ENCODE measurements at regions not wholly inside any gene's neighbourhood (a gene's known extent, or its start where the extent isn't known, plus 50 kb on each side); places are given as distances from the start of the nearest gene placed in this dataset.

GRCh38 chr11:111444040-111444439, 65.0 kb upstream of the POU2AF1 start:
- no peak for FAIRE-seq
- no peak for DNase-seq (ENCODE audit: insufficient read length, low spot score)
- TF ChIP-seq POLR2A (IDR thresholded peaks at IDR 0.05; ENCODE audit: low read depth, low read length) (no peak), POLR2AphosphoS5 (IDR thresholded peaks at IDR 0.05; ENCODE audit: low read depth, low read length) (no peak), TAF1 (IDR thresholded peaks at IDR 0.05; ENCODE audit: low read depth, low read length) (no peak), POU2F2 (IDR thresholded peaks at IDR 0.05; ENCODE audit: low read depth, low read length) (no peak), SPI1 (IDR thresholded peaks at IDR 0.05; ENCODE audit: low read depth, low read length) (no peak), PAX5 (IDR thresholded peaks at IDR 0.05; ENCODE audit: insufficient read depth, low read length, severe bottlenecking) (no peak)

DNA sequence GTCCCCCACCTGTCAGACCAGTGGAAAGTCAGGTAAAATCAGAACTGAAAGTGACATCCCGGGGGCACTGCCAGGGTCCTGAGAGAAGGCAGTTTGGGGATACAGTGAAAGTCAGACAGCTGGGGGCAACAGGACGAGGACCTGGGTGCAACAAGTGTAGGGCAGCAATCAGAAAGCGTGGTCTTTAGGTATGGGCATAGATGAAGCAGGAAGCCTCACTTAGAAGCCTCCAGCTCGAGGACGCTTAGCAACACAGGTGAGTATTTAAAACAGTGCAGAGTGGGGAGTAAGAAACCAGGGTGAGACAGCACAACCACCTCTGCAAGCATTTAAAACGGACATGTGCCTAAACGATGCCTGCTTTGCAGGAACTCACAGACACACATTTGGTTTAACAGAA, 64.6 kb upstream of the POU2AF1 start:
- peak; percentile 35 for FAIRE-seq
- DNase-seq (ENCODE audit: insufficient read length, low spot score): no peak
- no peak for TF ChIP-seq POU2F2 (IDR thresholded peaks at IDR 0.05; ENCODE audit: low read depth, low read length)
- no peak for TF ChIP-seq SPI1 (IDR thresholded peaks at IDR 0.05; ENCODE audit: low read depth, low read length)
- TF ChIP-seq POLR2A (IDR thresholded peaks at IDR 0.05; ENCODE audit: low read depth, low read length): no peak
- TF ChIP-seq TAF1 (IDR thresholded peaks at IDR 0.05; ENCODE audit: low read depth, low read length): no peak
- TF ChIP-seq PAX5 (IDR thresholded peaks at IDR 0.05; ENCODE audit: insufficient read depth, low read length, severe bottlenecking): no peak
- no peak for TF ChIP-seq POLR2AphosphoS5 (IDR thresholded peaks at IDR 0.05; ENCODE audit: low read depth, low read length)

- peak; percentile 33 for FAIRE-seq
These were observed 64.0 kb upstream of the POU2AF1 start for GRCh38 chr11:111443032-111443431.

DNA sequence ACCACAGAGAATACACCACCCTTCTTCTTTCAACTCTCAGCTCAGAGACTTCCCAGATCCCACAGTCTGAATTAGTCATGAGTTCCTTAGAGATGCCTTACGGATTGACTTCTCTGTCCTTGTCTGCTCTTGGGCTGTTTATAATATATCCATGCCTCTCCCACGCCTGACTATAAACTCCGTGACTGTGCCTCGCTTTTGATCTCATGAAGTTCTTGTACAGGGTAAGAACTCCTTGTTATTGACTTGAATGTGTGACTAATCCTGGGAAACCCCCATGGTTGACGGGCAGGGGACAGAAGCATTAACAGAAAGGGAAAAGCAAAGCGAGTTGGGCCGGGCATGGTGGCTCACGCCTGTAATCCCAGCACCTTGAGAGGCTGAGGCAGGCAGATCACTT, 62.4 kb upstream of the POU2AF1 start:
- no peak for TF ChIP-seq POLR2AphosphoS5 (IDR thresholded peaks at IDR 0.05; ENCODE audit: low read depth, low read length)
- TF ChIP-seq POLR2A (IDR thresholded peaks at IDR 0.05; ENCODE audit: low read depth, low read length): no peak
- no peak for TF ChIP-seq SPI1 (IDR thresholded peaks at IDR 0.05; ENCODE audit: low read depth, low read length)
- FAIRE-seq (no peak), DNase-seq (ENCODE audit: insufficient read length, low spot score) (no peak)

More at GRCh38 chr11:111443032-111443431, 64.0 kb upstream of the POU2AF1 start:
- no peak for DNase-seq (ENCODE audit: insufficient read length, low spot score)
- TF ChIP-seq POLR2A (IDR thresholded peaks at IDR 0.05; ENCODE audit: low read depth, low read length): no peak
- TF ChIP-seq TAF1 (IDR thresholded peaks at IDR 0.05; ENCODE audit: low read depth, low read length): no peak
- TF ChIP-seq POU2F2 (IDR thresholded peaks at IDR 0.05; ENCODE audit: low read depth, low read length): no peak
- no peak for TF ChIP-seq PAX5 (IDR thresholded peaks at IDR 0.05; ENCODE audit: insufficient read depth, low read length, severe bottlenecking)
- TF ChIP-seq SPI1 (IDR thresholded peaks at IDR 0.05; ENCODE audit: low read depth, low read length): no peak
- no peak for TF ChIP-seq POLR2AphosphoS5 (IDR thresholded peaks at IDR 0.05; ENCODE audit: low read depth, low read length)

DNA sequence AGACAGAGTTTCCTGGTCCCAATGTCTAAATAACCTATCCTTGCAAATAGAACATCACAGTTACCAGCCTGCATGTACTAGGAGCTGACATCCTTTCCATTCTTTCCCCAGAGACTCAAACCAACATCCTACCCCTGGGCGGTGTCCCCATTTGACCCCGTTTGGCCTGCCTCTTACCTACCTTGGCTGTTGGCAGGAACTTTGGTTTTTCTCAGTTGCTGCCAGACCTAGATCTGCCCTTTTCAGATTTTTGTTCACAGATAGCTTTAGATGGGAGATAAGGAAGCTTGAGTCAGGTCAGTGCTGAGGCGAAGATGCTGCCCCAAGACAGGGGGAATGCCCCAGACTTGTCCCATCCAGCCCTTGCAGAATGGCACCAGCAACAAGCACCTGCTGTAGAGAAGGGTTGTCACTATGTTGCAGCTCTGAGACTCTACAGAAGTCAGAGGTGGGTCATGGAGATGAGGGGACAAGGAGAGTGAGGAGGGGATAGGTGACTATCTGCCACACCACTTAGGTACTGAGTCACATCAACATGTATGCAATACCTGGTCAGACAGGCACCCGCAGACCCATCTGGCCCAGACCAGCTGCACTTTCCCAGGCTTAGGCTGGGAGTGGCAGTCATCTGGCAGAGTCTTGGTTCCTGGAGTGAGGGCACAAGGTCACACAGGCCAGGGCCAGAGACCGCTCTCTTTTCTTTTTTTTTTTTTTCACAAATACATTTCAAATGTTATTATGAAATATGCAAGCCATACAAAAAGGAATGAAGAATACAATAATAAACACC, 61.5 kb upstream of the POU2AF1 start:
- DNase-seq (ENCODE audit: insufficient read length, low spot score) (no peak), FAIRE-seq (peak; percentile 43)
- TF ChIP-seq POU2F2 (IDR thresholded peaks at IDR 0.05; ENCODE audit: low read depth, low read length): no peak
- no peak for TF ChIP-seq POLR2A (IDR thresholded peaks at IDR 0.05; ENCODE audit: low read depth, low read length)
- TF ChIP-seq TAF1 (IDR thresholded peaks at IDR 0.05; ENCODE audit: low read depth, low read length): no peak

GRCh38 chr11:111439901-111440300, 60.8 kb upstream of the POU2AF1 start:
- TF ChIP-seq PAX5 (IDR thresholded peaks at IDR 0.05; ENCODE audit: insufficient read depth, low read length, severe bottlenecking): no peak
- TF ChIP-seq TAF1 (IDR thresholded peaks at IDR 0.05; ENCODE audit: low read depth, low read length): no peak
- TF ChIP-seq POU2F2 (IDR thresholded peaks at IDR 0.05; ENCODE audit: low read depth, low read length): no peak
- no peak for TF ChIP-seq SPI1 (IDR thresholded peaks at IDR 0.05; ENCODE audit: low read depth, low read length)
- no peak for TF ChIP-seq POLR2AphosphoS5 (IDR thresholded peaks at IDR 0.05; ENCODE audit: low read depth, low read length)
- no peak for TF ChIP-seq POLR2A (IDR thresholded peaks at IDR 0.05; ENCODE audit: low read depth, low read length)
- DNase-seq (ENCODE audit: insufficient read length, low spot score): no peak
- no peak for FAIRE-seq

DNA sequence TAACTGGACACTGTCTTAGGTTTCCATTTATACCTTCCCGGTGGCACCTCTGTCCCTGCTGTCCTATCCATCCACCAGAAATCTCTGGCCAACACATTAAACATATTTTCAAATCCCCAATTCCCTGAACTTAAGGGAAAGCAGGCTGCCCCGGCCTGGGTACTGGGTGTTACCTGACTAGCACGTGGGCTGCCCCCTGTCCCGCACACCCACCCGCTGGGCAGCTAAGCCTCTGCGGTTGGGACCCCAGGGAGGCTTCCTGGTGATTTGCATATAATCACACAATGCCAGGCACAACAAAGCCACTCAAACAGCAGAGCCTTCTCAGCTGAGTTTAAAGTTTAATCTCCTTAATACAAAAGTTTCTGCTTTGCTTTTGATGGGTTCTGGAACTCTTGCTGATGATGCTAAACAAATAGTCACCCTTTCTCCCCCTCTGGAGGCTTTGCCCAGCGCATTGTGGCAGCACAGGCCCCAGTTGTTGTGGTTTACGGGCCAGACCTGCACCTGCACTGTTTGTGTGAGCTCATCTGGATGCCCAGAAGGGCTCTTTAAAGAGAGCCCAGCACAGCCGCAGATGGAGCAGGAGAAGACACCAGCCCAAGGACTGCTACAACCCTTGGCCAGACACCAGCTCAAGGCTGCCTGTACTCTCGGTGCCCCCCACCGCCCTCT, 59.9 kb upstream of the POU2AF1 start:
- FAIRE-seq: no peak

DNA sequence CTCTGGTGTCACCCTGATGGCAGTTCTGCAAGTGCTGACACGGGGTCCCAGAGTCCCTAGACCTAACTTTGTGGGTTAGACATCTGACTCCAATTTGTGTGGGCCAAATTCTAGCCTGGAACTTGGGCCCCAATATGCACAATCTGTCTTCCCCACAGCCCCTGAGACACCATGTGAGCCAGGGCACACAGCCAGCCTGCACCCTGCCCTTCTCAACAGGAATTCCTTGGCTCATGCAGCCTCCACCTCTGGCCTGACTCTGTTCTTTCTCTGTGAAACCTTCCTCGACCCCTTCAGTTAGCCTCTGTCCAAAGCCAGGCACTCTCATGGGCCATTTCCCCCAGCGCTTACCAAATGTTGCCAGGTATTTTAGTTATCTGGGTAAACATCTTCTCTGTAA, 59.1 kb upstream of the POU2AF1 start:
- TF ChIP-seq PAX5 (IDR thresholded peaks at IDR 0.05; ENCODE audit: insufficient read depth, low read length, severe bottlenecking) (no peak), TAF1 (IDR thresholded peaks at IDR 0.05; ENCODE audit: low read depth, low read length) (no peak), POLR2AphosphoS5 (IDR thresholded peaks at IDR 0.05; ENCODE audit: low read depth, low read length) (no peak), POU2F2 (IDR thresholded peaks at IDR 0.05; ENCODE audit: low read depth, low read length) (no peak), POLR2A (IDR thresholded peaks at IDR 0.05; ENCODE audit: low read depth, low read length) (no peak), SPI1 (IDR thresholded peaks at IDR 0.05; ENCODE audit: low read depth, low read length) (no peak)
- DNase-seq (ENCODE audit: insufficient read length, low spot score) (no peak), FAIRE-seq (no peak)

More for the DNA sequence above, 59.9 kb upstream of the POU2AF1 start:
- TF ChIP-seq POU2F2 (IDR thresholded peaks at IDR 0.05; ENCODE audit: low read depth, low read length) (no peak), SPI1 (IDR thresholded peaks at IDR 0.05; ENCODE audit: low read depth, low read length) (no peak), TAF1 (IDR thresholded peaks at IDR 0.05; ENCODE audit: low read depth, low read length) (no peak), POLR2A (IDR thresholded peaks at IDR 0.05; ENCODE audit: low read depth, low read length) (no peak), PAX5 (IDR thresholded peaks at IDR 0.05; ENCODE audit: insufficient read depth, low read length, severe bottlenecking) (no peak), POLR2AphosphoS5 (IDR thresholded peaks at IDR 0.05; ENCODE audit: low read depth, low read length) (no peak)
- no peak for DNase-seq (ENCODE audit: insufficient read length, low spot score)

- no peak for TF ChIP-seq SPI1 (IDR thresholded peaks at IDR 0.05; ENCODE audit: low read depth, low read length)
- TF ChIP-seq PAX5 (IDR thresholded peaks at IDR 0.05; ENCODE audit: insufficient read depth, low read length, severe bottlenecking): no peak
- no peak for TF ChIP-seq POLR2AphosphoS5 (IDR thresholded peaks at IDR 0.05; ENCODE audit: low read depth, low read length)
- no peak for TF ChIP-seq TAF1 (IDR thresholded peaks at IDR 0.05; ENCODE audit: low read depth, low read length)
- TF ChIP-seq POU2F2 (IDR thresholded peaks at IDR 0.05; ENCODE audit: low read depth, low read length): no peak
- TF ChIP-seq POLR2A (IDR thresholded peaks at IDR 0.05; ENCODE audit: low read depth, low read length): no peak
- DNase-seq (ENCODE audit: insufficient read length, low spot score) (no peak), FAIRE-seq (no peak)
These were observed 56.1 kb upstream of the POU2AF1 start for GRCh38 chr11:111435046-111435698.

All from GM12891 (cell line).